Stimulated activated naive B cell treated with anti-CD40 and anti-IgM and Interleukin-4, amounts not matched to agents 10 μg/mL and 1 μg/mL and 100 μg/mL, for 72 hours (primary cell): ENCODE measurements at regions not wholly inside any gene's neighbourhood (a gene's known extent, or its start where the extent isn't known, plus 50 kb on each side); places are given as distances from the start of the nearest gene placed in this dataset.

ENCODE experiments used
- ATAC-seq, 2 donors: fragments of 150-1000 bp; cut with Tn5 transposase; replicated peaks; 2 replicates each; pipeline ENCODE4 v1.10.0; 2021; ENCODE audit warnings: moderate library complexity in 1 of 2
- DNase-seq: peaks from one replicate; pipeline ENCODE4 v3.0.0; 2021
- H3K27ac Mint-ChIP-seq: one replicate; pipeline ENCODE4 v1.8.0; 2022; ENCODE audit warnings: mild to moderate bottlenecking, mixed read lengths
- H3K27me3 Mint-ChIP-seq, 2 donors: one replicate each; pipeline ENCODE4 v1.8.0; 2022; ENCODE audit warnings: mixed read lengths in 2 of 2
- H3K36me3 Mint-ChIP-seq, 2 donors: one replicate each; pipeline ENCODE4 v1.8.0; 2022; ENCODE audit warnings: mixed read lengths in 2 of 2, mild to moderate bottlenecking in 1 of 2
- H3K4me1 Mint-ChIP-seq, 2 donors: one replicate each; pipeline ENCODE4 v1.8.0; 2022; ENCODE audit warnings: mixed read lengths in 2 of 2, mild to moderate bottlenecking in 1 of 2
- H3K4me3 Mint-ChIP-seq, 2 donors: one replicate each; pipeline ENCODE4 v1.8.0; 2022; ENCODE audit warnings: mild to moderate bottlenecking in 2 of 2, mixed read lengths in 2 of 2, moderate library complexity in 1 of 2
- H3K9me3 Mint-ChIP-seq, 2 donors: one replicate each; pipeline ENCODE4 v1.8.0; 2022; ENCODE audit warnings: mixed read lengths in 2 of 2, mild to moderate bottlenecking in 1 of 2

DNA sequence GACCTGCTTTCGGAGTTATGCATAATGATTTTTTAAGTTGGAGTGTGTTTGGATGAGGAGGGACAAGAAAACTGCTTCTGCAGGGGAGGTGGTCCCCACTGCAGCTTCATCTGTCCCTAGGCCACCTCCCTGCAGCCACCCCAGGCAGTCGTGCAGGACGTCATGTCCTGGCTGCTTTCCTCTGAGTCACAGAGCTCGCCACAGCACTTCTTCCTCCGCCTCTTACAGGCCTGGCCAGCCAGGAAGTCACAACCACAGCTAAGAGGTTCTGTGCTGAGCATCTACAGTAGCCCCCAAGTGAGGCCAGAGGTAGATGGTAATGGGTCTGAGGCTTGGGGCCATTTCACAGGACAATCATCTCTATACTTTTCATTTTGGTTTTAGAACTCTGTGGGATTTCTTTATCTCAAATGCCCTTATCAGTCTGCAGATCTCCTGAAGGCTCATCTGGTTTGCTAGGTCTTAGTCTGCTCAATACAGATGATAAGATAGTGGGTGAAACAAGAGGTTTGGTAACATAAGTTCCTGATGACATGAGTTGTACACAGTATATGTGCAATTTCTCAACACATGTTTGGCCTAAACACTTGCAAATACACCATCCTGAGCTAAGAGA is 106.4 kb downstream of the ARF6 start:
- Mint-ChIP-seq H3K9me3 (no peaks in the 10 kb centered on the region), H3K36me3 (no peaks in the 10 kb centered on the region), H3K4me3 (peak overlapping the region; percentile 79 to 81), H3K27me3 (no peaks in the 10 kb centered on the region), H3K27ac (peak overlapping the region; percentile 98), H3K4me1 (peaks cover 43 to 49% of the 10 kb centered on the region in 2 donors)
- ATAC-seq, result peak; percentile 62 to 63
- peak; percentile 68 for DNase-seq

DNA sequence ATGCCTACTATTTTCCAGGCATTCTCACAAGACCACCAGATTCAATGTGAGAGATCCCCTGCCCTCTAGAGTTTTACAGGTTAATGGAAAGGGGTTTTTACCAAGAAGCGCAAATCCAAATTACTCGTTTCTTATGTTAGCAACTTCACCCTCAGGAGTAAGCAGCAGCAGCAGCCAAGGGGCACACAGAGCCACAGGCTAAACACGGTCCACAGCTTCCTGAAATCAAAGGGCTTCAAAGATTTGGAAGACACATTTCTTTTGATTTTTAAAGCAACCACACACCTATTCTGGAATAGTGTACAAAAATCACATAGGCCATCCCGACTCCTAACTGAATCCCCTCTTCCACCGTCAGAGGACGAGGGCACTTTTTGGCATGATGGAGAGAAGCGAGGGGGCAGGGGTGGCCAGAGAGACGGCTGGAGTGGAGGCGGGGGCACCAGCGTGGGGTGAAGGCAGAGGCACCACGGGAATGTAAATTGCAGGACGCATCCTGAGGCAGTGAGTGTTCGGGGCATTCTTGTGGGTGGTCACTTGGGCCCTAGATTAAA is 107.0 kb downstream of the ARF6 start:
- no peaks in the 10 kb centered on the region for H3K9me3 Mint-ChIP-seq
- peaks cover 47 to 49% of the 10 kb centered on the region in 2 donors for H3K4me1 Mint-ChIP-seq
- no peak for DNase-seq
- no peaks in the 10 kb centered on the region for H3K36me3 Mint-ChIP-seq
- H3K4me3 Mint-ChIP-seq, result peak overlapping the region; percentile 79 to 81
- H3K27ac Mint-ChIP-seq, result peak overlapping the region; percentile 98
- no peaks in the 10 kb centered on the region for H3K27me3 Mint-ChIP-seq
- no peak for ATAC-seq

DNA sequence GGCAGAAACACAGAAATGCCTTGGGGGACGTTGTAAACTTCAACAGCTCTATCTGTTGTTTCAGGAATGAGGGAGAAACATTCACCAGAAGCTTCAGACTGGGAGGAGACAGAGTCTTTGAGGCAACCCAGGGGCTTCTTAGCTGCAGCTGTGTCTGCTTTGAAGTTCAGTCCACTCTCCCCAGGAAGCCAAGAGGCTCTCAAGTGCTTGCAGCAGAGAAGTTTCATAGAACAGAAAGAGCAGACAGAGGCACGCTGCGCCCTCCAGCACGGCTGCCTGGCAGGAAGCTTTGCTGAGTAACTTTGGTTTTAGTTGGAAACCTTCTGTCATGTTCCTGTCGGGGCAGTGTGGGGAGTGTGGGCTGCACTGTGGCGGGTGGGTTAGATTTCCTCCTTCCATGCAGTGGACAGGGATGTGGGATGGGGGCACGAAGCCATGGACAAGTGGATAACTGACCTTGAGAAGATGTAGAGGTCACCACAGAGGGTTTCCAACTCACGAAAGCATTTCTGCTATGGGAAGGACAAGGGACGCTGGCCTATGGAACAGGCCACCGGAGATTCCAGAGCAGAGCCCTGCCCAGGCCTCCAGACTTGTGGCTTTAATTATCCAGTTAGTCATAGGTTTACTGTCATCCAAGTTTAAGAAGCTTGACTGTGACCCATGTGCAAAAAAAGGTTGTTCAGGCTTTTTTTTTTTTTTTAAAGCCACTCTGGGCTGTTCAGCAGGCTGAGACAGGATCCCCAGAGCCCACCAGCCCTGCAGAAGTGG is 107.7 kb downstream of the ARF6 start:
- DNase-seq (peak; percentile 52), ATAC-seq (peak; percentile 40 to 49)
- peak overlapping the region; percentile 79 to 81 for H3K4me3 Mint-ChIP-seq
- H3K36me3 Mint-ChIP-seq, result peaks cover 0 to 4% of the 10 kb centered on the region in 2 donors
- H3K27me3 Mint-ChIP-seq, result no peaks in the 10 kb centered on the region
- peaks cover 50 to 52% of the 10 kb centered on the region in 2 donors for H3K4me1 Mint-ChIP-seq
- H3K27ac Mint-ChIP-seq, result peak overlapping the region; percentile 98
- no peaks in the 10 kb centered on the region for H3K9me3 Mint-ChIP-seq

GRCh38 chr14:50001151-50001998 is 108.5 kb downstream of the ARF6 start:
- H3K27me3 Mint-ChIP-seq, result no peaks in the 10 kb centered on the region
- ATAC-seq (peak; percentile 31 to 33), DNase-seq (peak; percentile 47)
- peaks cover 50 to 52% of the 10 kb centered on the region in 2 donors for H3K4me1 Mint-ChIP-seq
- peak overlapping the region; percentile 79 to 81 for H3K4me3 Mint-ChIP-seq
- H3K36me3 Mint-ChIP-seq, result peaks cover 0 to 4% of the 10 kb centered on the region in 2 donors
- H3K27ac Mint-ChIP-seq, result peak overlapping the region; percentile 98
- H3K9me3 Mint-ChIP-seq, result no peaks in the 10 kb centered on the region

DNA sequence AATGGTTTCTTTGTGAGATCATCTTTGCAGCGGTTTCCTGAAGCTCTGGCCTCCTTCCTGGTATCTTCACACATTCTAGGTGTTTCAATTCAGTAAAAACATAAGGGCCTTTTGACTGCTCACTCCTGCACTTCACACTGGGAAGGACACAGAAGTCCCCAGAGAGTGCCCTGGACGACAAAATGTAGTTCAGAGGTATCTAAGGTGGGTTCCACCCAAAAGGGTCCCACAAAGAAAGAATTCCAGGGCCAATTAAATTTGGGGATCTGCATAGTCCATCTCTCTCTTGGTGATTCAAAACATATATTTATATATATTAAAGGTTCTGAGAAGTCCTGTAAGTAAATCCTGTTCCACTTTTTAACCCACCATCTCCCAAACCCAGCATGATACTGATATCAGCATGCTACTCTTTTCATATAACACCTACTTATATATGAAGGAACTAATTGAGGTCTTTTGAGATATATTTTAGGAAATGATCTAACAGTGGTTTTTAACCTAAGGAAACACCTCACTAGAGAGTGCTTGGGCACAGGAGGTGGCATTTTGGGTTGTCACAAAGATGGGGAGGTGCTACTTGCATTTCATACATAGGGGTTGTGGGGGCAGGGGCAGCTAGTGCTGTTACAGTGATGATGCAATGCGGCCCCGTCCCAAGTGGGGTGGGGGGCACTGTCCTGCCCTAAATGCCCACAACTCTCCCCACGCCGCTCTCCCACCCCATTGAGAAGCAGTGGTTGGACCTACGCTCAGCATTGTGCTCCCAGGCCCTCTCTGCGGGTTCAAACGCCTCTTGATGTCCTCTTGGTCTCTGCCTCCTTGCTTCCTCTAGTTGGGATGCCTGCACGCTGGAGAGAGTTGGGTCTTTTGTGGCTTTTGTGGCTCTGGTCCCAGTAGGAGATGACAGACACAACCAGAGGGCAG is 109.4 kb downstream of the ARF6 start:
- no peaks in the 10 kb centered on the region for H3K27me3 Mint-ChIP-seq
- peaks cover 48 to 53% of the 10 kb centered on the region in 2 donors for H3K4me1 Mint-ChIP-seq
- ATAC-seq, result peak; percentile 4 to 19
- H3K4me3 Mint-ChIP-seq, result peak overlapping the region; percentile 84
- peaks cover 0 to 4% of the 10 kb centered on the region in 2 donors for H3K36me3 Mint-ChIP-seq
- H3K9me3 Mint-ChIP-seq, result no peaks in the 10 kb centered on the region
- peak overlapping the region; percentile 97 for H3K27ac Mint-ChIP-seq
- DNase-seq, result peak; percentile 50

GRCh38 chr14:50002926-50003212 is 110.0 kb downstream of the ARF6 start:
- peak overlapping the region; percentile 84 for H3K4me3 Mint-ChIP-seq
- no peak for DNase-seq
- H3K9me3 Mint-ChIP-seq, result no peaks in the 10 kb centered on the region
- H3K27ac Mint-ChIP-seq, result peak overlapping the region; percentile 97
- ATAC-seq, result no peak
- no peaks in the 10 kb centered on the region for H3K27me3 Mint-ChIP-seq
- peaks cover 0 to 4% of the 10 kb centered on the region in 2 donors for H3K36me3 Mint-ChIP-seq
- peaks cover 44 to 57% of the 10 kb centered on the region in 2 donors for H3K4me1 Mint-ChIP-seq

DNA sequence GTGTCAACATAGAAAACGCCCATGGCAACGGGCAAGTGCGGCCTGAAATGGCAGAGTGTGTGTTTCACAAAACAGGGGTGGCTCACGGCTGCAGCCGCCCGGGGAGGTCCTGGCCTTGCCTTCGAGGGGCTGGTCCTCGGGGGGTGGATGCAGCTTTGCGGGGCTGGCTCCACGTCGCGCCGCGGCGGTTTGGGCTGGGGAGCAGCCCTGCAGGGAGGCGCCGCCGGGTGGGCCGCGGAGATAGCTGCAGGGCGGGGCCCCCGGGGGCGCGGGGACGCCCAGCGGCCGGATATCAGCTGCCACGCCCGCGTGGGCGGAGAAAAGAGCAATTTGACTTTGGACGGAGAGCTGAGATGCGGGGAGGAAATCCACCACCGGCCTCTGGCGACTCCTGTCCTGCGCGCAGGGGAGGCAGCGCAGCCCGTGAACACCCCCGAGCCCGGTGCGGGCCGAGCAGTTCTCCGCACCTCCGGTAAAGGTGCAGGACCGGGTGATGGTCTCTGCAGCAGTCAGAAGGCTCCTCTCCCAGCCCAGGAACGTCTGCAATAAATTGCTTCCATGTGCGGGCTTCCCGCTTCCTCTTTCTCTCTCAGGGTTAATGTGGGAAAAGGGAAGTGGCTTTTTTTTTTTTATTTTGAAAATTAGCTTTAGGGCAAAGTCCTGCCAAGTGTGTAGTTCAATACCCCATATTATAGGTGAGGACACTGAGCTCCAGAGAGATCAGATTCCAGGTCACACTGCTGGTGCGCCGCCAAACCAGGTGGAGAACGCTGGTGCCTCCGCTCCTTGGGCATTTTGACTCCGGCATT is 110.5 kb downstream of the ARF6 start:
- H3K27ac Mint-ChIP-seq, result peak overlapping the region; percentile 97
- peak; percentile 44 to 61 for ATAC-seq
- H3K4me3 Mint-ChIP-seq, result peak overlapping the region; percentile 84
- no peaks in the 10 kb centered on the region for H3K9me3 Mint-ChIP-seq
- H3K4me1 Mint-ChIP-seq, result peaks cover 44 to 62% of the 10 kb centered on the region in 2 donors
- no peaks in the 10 kb centered on the region for H3K27me3 Mint-ChIP-seq
- DNase-seq, result peak; percentile 82
- peaks cover 0 to 4% of the 10 kb centered on the region in 2 donors for H3K36me3 Mint-ChIP-seq

- H3K4me1 Mint-ChIP-seq, result peaks cover 37 to 54% of the 10 kb centered on the region in 2 donors
Measured at GRCh38 chr14:50006141-50006540, 110.2 kb downstream of the VCPKMT start.

DNA sequence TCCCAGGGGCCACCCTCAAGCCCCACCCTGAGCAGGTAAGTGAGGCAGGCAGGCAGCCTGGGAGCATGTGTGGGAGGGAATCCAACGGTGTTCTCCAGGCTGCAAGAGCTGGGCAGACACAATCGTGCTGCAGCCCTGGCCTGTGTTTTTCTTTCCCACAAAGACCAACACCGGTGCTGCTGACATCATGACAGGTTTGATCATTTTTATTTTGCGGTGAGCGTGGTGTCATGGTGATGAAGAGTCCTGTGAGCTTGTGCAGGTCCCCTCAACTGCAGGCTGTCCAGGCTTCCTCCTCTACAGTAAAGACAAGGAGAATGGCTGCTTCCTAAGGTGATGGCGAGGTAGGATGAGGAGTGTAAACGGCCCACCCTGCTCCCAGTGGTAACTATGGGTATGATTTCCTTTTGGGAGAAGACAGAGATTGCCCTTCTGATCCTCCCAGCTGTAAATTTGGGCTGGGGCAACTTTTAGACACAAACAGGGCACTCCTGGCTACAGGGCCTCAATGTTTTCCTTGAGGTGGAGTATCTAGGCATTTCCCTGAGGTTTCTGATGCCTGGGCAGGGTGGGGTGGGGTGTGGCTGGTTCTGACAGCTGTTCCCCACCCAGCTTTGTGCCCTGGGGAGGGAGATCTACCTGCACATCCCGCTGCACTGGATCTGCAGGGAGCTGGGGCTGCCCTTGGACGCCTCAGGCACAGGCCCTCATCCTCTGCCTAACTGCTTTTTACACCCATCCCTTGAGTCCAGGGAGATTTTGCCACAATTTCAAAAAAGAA is 109.1 kb downstream of the VCPKMT start:
- H3K27me3 Mint-ChIP-seq, result no peaks in the 10 kb centered on the region
- peaks cover 27 to 45% of the 10 kb centered on the region in 2 donors for H3K4me1 Mint-ChIP-seq
- ATAC-seq (no peak), DNase-seq (no peak)
- H3K36me3 Mint-ChIP-seq, result peaks cover 6 to 11% of the 10 kb centered on the region in 2 donors
- H3K4me3 Mint-ChIP-seq, result no peak overlapping the region
- H3K27ac Mint-ChIP-seq, result no peak overlapping the region
- H3K9me3 Mint-ChIP-seq, result no peaks in the 10 kb centered on the region

More at GRCh38 chr14:50006141-50006540, 110.2 kb downstream of the VCPKMT start:
- H3K9me3 Mint-ChIP-seq, result no peaks in the 10 kb centered on the region
- ATAC-seq, result no peak
- DNase-seq, result no peak
- no peak overlapping the region for H3K27ac Mint-ChIP-seq
- no peaks in the 10 kb centered on the region for H3K27me3 Mint-ChIP-seq
- no peak overlapping the region for H3K4me3 Mint-ChIP-seq
- peaks cover 6 to 11% of the 10 kb centered on the region in 2 donors for H3K36me3 Mint-ChIP-seq

DNA sequence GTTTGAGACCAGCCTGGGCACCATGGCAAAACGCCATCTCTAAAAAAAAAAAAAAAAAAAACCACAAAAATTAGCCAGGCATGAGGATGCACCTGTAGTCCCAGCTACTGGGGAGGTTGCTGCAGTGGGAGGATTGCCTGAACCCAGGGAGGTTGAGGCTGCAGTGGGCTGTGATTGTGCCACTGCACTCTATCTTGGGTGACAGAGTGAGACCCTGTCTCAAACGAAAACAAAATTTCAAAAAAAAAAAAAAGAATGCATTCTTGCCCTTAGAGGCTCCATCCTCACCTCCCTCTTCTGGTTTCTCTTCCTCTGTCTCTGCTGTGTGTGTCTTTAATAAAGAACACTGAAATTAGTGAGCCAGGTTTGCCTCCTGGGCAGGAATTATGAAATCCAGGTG is 107.8 kb downstream of the VCPKMT start:
- H3K4me3 Mint-ChIP-seq, result peak overlapping the region in 1 of 2 donors; percentile 55
- H3K4me1 Mint-ChIP-seq, result peaks cover 30 to 48% of the 10 kb centered on the region in 2 donors
- ATAC-seq (peak; percentile 71 to 76), DNase-seq (no peak)
- H3K27me3 Mint-ChIP-seq, result no peaks in the 10 kb centered on the region
- peak overlapping the region; percentile 51 for H3K27ac Mint-ChIP-seq
- peaks cover 7 to 11% of the 10 kb centered on the region in 2 donors for H3K36me3 Mint-ChIP-seq
- no peaks in the 10 kb centered on the region for H3K9me3 Mint-ChIP-seq

DNA sequence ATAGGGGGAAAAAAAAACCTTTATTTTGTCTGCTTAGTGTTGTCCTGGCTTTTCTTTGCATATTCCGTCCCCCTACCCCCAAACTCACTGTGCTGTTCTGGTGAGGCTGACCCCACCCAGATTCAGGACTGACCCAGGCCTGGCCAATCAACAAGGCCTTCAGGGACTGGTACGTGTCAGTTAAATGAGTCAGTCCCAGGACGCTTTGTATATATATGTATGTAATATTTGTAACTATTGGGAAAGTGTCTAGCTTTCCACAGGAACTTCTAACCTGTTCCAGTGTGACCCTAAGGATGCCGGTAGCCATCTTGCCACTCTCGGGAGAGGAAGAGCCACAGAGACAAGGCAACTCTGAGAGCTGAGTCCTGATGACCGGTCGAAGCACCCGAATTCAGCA is 107.4 kb downstream of the VCPKMT start:
- H3K4me1 Mint-ChIP-seq, result peaks cover 31 to 50% of the 10 kb centered on the region in 2 donors
- H3K36me3 Mint-ChIP-seq, result peaks cover 7 to 11% of the 10 kb centered on the region in 2 donors
- H3K27me3 Mint-ChIP-seq, result no peaks in the 10 kb centered on the region
- H3K27ac Mint-ChIP-seq, result no peak overlapping the region
- H3K9me3 Mint-ChIP-seq, result no peaks in the 10 kb centered on the region
- no peak for DNase-seq
- ATAC-seq, result peak; percentile 24 to 38
- peak overlapping the region in 1 of 2 donors; percentile 55 for H3K4me3 Mint-ChIP-seq

GRCh38 chr14:50010752-50011151 is 105.6 kb downstream of the VCPKMT start:
- H3K36me3 Mint-ChIP-seq, result peaks cover 7 to 10% of the 10 kb centered on the region in 2 donors
- H3K4me1 Mint-ChIP-seq, result peaks cover 35 to 58% of the 10 kb centered on the region in 2 donors
- ATAC-seq (no peak), DNase-seq (no peak)
- H3K4me3 Mint-ChIP-seq, result no peak overlapping the region
- no peak overlapping the region for H3K27ac Mint-ChIP-seq
- H3K27me3 Mint-ChIP-seq, result no peaks in the 10 kb centered on the region
- H3K9me3 Mint-ChIP-seq, result no peaks in the 10 kb centered on the region
